WTC11 (cell line): ENCODE measurements at regions not wholly inside any gene's neighbourhood (a gene's known extent, or its start where the extent isn't known, plus 50 kb on each side); places are given as distances from the start of the nearest gene placed in this dataset.

ENCODE experiments used
- ATAC-seq: fragments of 200-7000 bp; cut with Tn5 transposase; 2 replicates; pipeline ENCODE4 v1.10.0; 2021; ENCODE audit warnings: mild to moderate bottlenecking, moderate library complexity
- CTCF ChIA-PET: fragments of 300-600 bp; sonication (Branson Sonifier 250); formaldehyde crosslinking; loops from one replicate; lab custom pipeline; 2021; ENCODE audit warnings: antibody characterized with exemption; lab: Charles Lee
- POLR2A ChIA-PET: fragments of 350-600 bp; sonication (Branson Sonifier 250); formaldehyde crosslinking; loops from one replicate; lab custom pipeline; 2021; ENCODE audit warnings: antibody characterized with exemption; lab: Charles Lee
- DNase-seq: peaks from one replicate; pipeline ENCODE4 v3.0.0; 2021; ENCODE audit warnings: low spot score
- H3K27ac Mint-ChIP-seq: 2 replicates; pipeline ENCODE4 v1.8.0; 2021; ENCODE audit warnings: mixed read lengths
- H3K27me3 Mint-ChIP-seq: 2 replicates; pipeline ENCODE4 v1.8.0; 2021; ENCODE audit warnings: low read depth, mild to moderate bottlenecking, moderate library complexity, mixed read lengths
- H3K36me3 Mint-ChIP-seq: 2 replicates; pipeline ENCODE4 v1.8.0; 2021; ENCODE audit warnings: mixed read lengths
- H3K4me1 Mint-ChIP-seq: 2 replicates; pipeline ENCODE4 v1.8.0; 2022; ENCODE audit warnings: mixed read lengths
- H3K4me3 Mint-ChIP-seq: 2 replicates; pipeline ENCODE4 v1.8.0; 2021; ENCODE audit warnings: mild to moderate bottlenecking, moderate library complexity, mixed read lengths
- H3K9me3 Mint-ChIP-seq: 2 replicates; pipeline ENCODE4 v1.8.0; 2021; ENCODE audit warnings: mixed read lengths
- ATF1 ChIP-seq: sonication (generic); formaldehyde crosslinking; IDR thresholded peaks from 2 replicates; pipeline ENCODE4 v1.8.1; 2023; ENCODE audit warnings: mild to moderate bottlenecking, moderate library complexity, missing genetic modification reagents
- ATF2 ChIP-seq: sonication (generic); formaldehyde crosslinking; IDR thresholded peaks from 2 replicates; pipeline ENCODE4 v1.8.1; 2022; ENCODE audit warnings: low read depth, missing genetic modification reagents, borderline replicate concordance
- CBFB ChIP-seq: sonication (generic); formaldehyde crosslinking; IDR thresholded peaks from 2 replicates; pipeline ENCODE4 v1.8.1; 2022; ENCODE audit warnings: mild to moderate bottlenecking, low read depth, missing genetic modification reagents
- CREB1 ChIP-seq: sonication (generic); formaldehyde crosslinking; IDR thresholded peaks from 2 replicates; pipeline ENCODE4 v1.8.0; 2023; ENCODE audit warnings: mild to moderate bottlenecking, missing genetic modification reagents
- ETV6 ChIP-seq: sonication (generic); formaldehyde crosslinking; IDR thresholded peaks from 2 replicates; pipeline ENCODE4 v1.8.1; 2022; ENCODE audit warnings: mild to moderate bottlenecking, missing genetic modification reagents
- FOXP4 ChIP-seq: sonication (generic); formaldehyde crosslinking; IDR thresholded peaks from 2 replicates; pipeline ENCODE4 v1.8.0; 2022; ENCODE audit warnings: mild to moderate bottlenecking, missing genetic modification reagents
- GRHL2 ChIP-seq: fragments of 250-450 bp; sonication (Bioruptor Pico); IDR thresholded peaks from 2 replicates; pipeline ENCODE4 v1.8.0; 2022; ENCODE audit warnings: mild to moderate bottlenecking, moderate library complexity; ENCODE audit not compliant: insufficient replicate concordance, severe bottlenecking
- HMGXB4 ChIP-seq: sonication (generic); formaldehyde crosslinking; IDR thresholded peaks from 2 replicates; pipeline ENCODE4 v1.8.1; 2023; ENCODE audit warnings: mild to moderate bottlenecking, moderate library complexity, missing genetic modification reagents
- IRF1 ChIP-seq: sonication (generic); formaldehyde crosslinking; IDR thresholded peaks from 2 replicates; pipeline ENCODE4 v1.8.0; 2023; ENCODE audit warnings: missing genetic modification reagents
- MXD4 ChIP-seq: fragments of 250-450 bp; sonication (Bioruptor Pico); IDR thresholded peaks from 2 replicates; pipeline ENCODE4 v1.8.0; 2021; ENCODE audit warnings: mild to moderate bottlenecking, moderate library complexity, borderline replicate concordance
- NFYB ChIP-seq: sonication (generic); formaldehyde crosslinking; conservative IDR thresholded peaks from 2 replicates; pipeline ENCODE4 v1.8.0; 2022; ENCODE audit warnings: low read depth, missing genetic modification reagents
- NR1H2 ChIP-seq: sonication (generic); formaldehyde crosslinking; IDR thresholded peaks from 2 replicates; pipeline ENCODE4 v1.9.0; 2021; ENCODE audit warnings: mild to moderate bottlenecking, moderate library complexity, missing genetic modification reagents
- OVOL2 ChIP-seq: fragments of 250-450 bp; sonication (Bioruptor Pico); IDR thresholded peaks from 2 replicates; pipeline ENCODE4 v1.9.0; 2021; ENCODE audit warnings: mild to moderate bottlenecking, borderline replicate concordance
- RELA ChIP-seq: sonication (generic); formaldehyde crosslinking; IDR thresholded peaks from 2 replicates; pipeline ENCODE4 v1.8.1; 2022; ENCODE audit warnings: missing genetic modification reagents, mild to moderate bottlenecking, borderline replicate concordance
- TCF7 ChIP-seq: sonication (generic); formaldehyde crosslinking; IDR thresholded peaks from 2 replicates; pipeline ENCODE4 v1.8.0; 2022; ENCODE audit warnings: mild to moderate bottlenecking, low read depth, missing genetic modification reagents, moderate library complexity
- TEAD1 ChIP-seq: sonication (generic); formaldehyde crosslinking; IDR thresholded peaks from 2 replicates; pipeline ENCODE4 v1.8.0; 2022; ENCODE audit warnings: mild to moderate bottlenecking, missing genetic modification reagents
- TP53 ChIP-seq: sonication (generic); formaldehyde crosslinking; IDR thresholded peaks from 2 replicates; pipeline ENCODE4 v1.8.1; 2023; ENCODE audit warnings: mild to moderate bottlenecking, missing genetic modification reagents
- USF2 ChIP-seq: sonication (generic); formaldehyde crosslinking; IDR thresholded peaks from 2 replicates; pipeline ENCODE4 v1.8.1; 2023; ENCODE audit warnings: mild to moderate bottlenecking, missing genetic modification reagents, moderate library complexity
- ZNF121 ChIP-seq: sonication (generic); formaldehyde crosslinking; IDR thresholded peaks from 2 replicates; pipeline ENCODE4 v1.8.0; 2023; ENCODE audit warnings: missing genetic modification reagents
- ZNF512 ChIP-seq: sonication (generic); formaldehyde crosslinking; IDR thresholded peaks from 2 replicates; pipeline ENCODE4 v1.8.1; 2022; ENCODE audit warnings: missing genetic modification reagents, borderline replicate concordance
- ZNF671 ChIP-seq: fragments of 250-450 bp; sonication (Bioruptor Pico); IDR thresholded peaks from 2 replicates; pipeline ENCODE4 v1.8.0; 2021; ENCODE audit warnings: mild to moderate bottlenecking

GRCh38 chr13:92974905-92975429, 251.6 kb upstream of the GPC6 start:
- ChIA-PET POLR2A (no interaction called here), CTCF (no interaction called here)
- Mint-ChIP-seq H3K36me3 (no peaks in the 10 kb centered on the region; the same call in 1 of the 2 replicates), H3K4me1 (peaks cover 6% of the 10 kb centered on the region), H3K9me3 (peaks cover 17% of the 10 kb centered on the region), H3K4me3 (no peak overlapping the region), H3K27ac (no peak overlapping the region), H3K27me3 (no peaks in the 10 kb centered on the region)
- no peak for TF ChIP-seq ZNF121 (CRISPR knock-in tag)
- no peak for TF ChIP-seq CREB1 (CRISPR knock-in tag)
- no peak for TF ChIP-seq ZNF671
- TF ChIP-seq ETV6 (CRISPR knock-in tag): no peak
- TF ChIP-seq IRF1 (CRISPR knock-in tag): no peak
- TF ChIP-seq HMGXB4: no peak
- TF ChIP-seq ATF2 (CRISPR knock-in tag): no peak
- TF ChIP-seq RELA (CRISPR knock-in tag): no peak
- TF ChIP-seq OVOL2 (CRISPR knock-in tag): no peak
- no peak for TF ChIP-seq MXD4
- TF ChIP-seq ZNF512 (CRISPR knock-in tag): no peak
- DNase-seq: no peak
- ATAC-seq: no peak

GRCh38 chr13:92976657-92977056, 249.9 kb upstream of the GPC6 start:
- Mint-ChIP-seq H3K4me1 (peaks cover 6% of the 10 kb centered on the region), H3K4me3 (no peak overlapping the region), H3K36me3 (no peaks in the 10 kb centered on the region; the same call in 1 of the 2 replicates), H3K27ac (no peak overlapping the region)
- ATAC-seq (no peak), DNase-seq (no peak)
- POLR2A ChIA-PET: no interaction called here
- no peak for TF ChIP-seq MXD4
- no peak for TF ChIP-seq TCF7 (CRISPR knock-in tag)
- TF ChIP-seq CBFB (CRISPR knock-in tag): no peak
- TF ChIP-seq, all 79 proteins: peak for 0
- CTCF ChIA-PET: no interaction called here
- Mint-ChIP-seq H3K9me3 (peaks cover 17% of the 10 kb centered on the region), H3K27me3 (no peaks in the 10 kb centered on the region)

GRCh38 chr13:92984151-92984550, 242.5 kb upstream of the GPC6 start:
- Mint-ChIP-seq H3K27me3 (no peaks in the 10 kb centered on the region; the same call in 1 of the 2 replicates), H3K4me3 (no peak overlapping the region), H3K36me3 (no peaks in the 10 kb centered on the region), H3K9me3 (peaks cover 9% of the 10 kb centered on the region), H3K27ac (no peak overlapping the region), H3K4me1 (no peaks in the 10 kb centered on the region)
- CTCF ChIA-PET: no interaction called here
- no peak for DNase-seq
- no peak for ATAC-seq
- POLR2A ChIA-PET: no interaction called here
- TF ChIP-seq FOXP4 (CRISPR knock-in tag): no peak
- no peak for TF ChIP-seq TEAD1
- TF ChIP-seq NFYB (CRISPR knock-in tag): no peak
- TF ChIP-seq USF2 (CRISPR knock-in tag): no peak
- no peak for TF ChIP-seq CREB1 (CRISPR knock-in tag)
- no peak for TF ChIP-seq GRHL2 (CRISPR knock-in tag)
- no peak for TF ChIP-seq TP53
- TF ChIP-seq ATF1 (CRISPR knock-in tag): no peak
- no peak for TF ChIP-seq NR1H2
- TF ChIP-seq TCF7 (CRISPR knock-in tag): no peak
